ENCODE measurements at regions not wholly inside any gene's neighbourhood (a gene's known extent, or its start where the extent isn't known, plus 50 kb on each side); places are given as distances from the start of the nearest gene placed in this dataset.
"Not testable (repeated sequence)": the region's sequence is repeated elsewhere in the genome, so short reads cannot be mapped to it uniquely, and the experiment has no call there.

DNA sequence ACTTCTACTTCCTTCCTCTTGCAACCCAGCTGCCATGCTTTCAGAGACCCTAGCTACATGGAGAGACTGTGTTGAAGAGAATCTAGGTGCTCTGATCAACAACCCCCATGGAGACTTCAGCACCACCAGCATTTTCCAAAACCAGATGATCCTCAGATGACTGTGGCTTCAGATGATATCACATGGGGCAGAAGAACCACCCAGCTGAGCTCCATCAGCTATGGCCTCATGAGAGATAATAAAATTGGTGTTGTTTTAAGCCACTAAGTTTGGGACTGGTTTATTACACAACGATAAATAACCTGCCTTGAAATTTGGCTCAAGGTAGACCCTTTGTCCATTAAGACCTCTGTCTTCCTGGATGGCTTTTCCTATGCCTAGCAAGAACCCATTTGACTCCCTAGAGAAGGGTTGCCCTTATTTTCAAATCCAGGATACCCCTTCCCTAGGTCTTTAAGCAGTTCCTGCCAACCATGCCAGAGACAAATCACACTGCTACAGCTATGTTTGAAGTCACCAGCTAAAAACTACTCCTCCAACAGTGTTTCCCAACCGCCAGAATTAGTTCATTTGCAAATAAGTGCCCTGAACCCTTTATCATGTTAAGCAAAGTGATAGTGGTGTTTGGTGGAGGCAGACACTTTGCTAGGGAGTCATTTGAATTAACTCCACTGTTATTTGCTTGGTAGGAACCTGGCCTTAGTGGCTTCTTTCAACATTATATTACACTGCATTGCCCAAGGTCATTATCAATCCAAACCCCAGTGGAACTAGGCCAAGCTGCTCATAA is 136.9 kb upstream of the PALS2 start:
- DNase-seq (ENCODE audit: low read depth) = no peak

DNA sequence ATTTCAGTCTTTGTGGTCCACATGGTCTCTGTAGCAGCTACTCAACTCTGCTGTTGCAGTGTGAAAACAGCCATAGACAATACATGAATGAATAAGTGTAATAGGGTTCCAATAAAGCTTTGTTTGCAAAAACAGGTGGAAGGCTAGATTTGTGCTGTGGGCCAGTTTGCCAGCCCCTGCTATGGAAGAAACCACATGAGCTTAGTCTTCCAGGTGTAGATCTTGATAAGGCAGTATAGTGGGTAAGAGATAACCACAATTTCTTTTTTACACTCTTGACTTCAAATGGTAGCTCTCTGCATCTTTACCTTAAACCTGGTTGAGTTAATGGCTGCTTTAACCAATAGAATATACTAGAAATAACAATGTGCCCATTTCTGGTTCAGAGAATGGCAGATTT is 135.0 kb upstream of the PALS2 start:
- DNase-seq (ENCODE audit: low read depth) = no peak

DNA sequence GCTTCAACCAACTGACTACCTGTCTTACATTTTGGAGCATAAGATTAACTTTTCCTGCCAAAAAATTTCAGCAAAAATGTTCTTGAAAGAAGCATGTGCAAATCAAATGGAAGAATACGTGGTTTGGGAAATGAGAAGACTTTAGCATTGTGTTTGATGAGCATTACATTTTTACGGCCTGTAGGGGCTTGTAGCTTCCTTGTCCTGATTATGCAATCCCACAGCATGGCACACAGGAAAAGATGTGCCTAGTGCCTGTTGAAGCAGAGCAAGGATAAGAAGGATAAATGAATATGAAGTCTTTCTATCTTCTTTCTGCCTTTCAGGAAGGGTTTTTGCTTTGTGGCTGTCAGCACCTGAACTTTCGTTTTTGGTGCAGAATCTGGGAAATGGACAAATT is 134.1 kb upstream of the PALS2 start:
- DNase-seq (ENCODE audit: low read depth) = not testable (repeated sequence)

DNA sequence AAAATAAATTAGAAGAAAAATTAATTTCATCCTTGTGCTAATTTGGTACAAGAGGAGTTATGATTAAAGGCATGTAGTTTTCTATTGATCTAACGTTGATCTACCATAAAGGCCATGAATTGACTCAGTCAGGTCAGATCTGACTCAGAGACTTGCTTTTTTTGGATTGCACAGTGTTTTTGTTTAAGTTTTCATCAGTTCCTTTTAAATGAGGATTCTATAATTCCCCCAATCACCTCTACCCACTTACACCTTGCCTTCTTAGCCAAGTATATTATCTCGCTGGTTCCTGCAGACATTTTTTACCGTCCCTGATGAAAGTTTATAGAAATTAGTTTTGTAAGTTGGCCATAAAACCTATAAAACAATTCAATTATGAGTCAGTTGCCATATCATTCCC is 132.4 kb upstream of the PALS2 start:
- DNase-seq (ENCODE audit: low read depth) = no peak

DNA sequence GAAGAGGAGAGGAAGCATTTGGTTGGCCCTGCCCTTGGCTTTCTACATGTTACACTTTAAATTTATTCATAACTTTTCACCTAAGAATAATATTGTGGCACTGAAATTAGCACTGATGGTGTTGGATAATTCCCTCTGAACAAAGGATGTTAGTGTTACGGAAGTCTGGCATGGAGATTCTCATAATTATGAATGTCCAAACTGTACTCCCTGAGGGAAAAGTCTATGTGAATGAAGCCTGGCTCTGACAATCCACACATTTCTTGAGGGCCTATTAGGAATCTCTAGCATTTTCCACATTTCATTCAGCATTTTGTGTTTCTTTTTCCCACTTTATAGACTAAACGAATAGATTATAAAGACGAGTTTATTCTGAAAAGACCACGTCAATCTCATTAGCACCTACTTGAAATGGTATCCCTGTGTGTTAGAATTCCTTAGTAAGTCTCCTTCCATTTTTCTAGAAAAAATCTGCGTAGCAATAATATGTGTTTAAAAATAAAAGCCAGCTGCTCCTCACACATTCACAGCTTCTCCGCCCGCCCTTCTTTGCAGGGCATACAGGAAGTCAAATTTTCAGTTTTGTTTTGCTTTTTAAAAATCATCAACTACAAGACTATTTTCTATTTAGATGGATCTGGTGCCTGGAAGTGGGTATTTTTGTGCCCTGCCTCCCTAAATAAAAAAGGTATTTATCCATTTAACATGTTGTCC is 131.8 kb upstream of the PALS2 start:
- no peak for DNase-seq (ENCODE audit: low read depth)

DNA sequence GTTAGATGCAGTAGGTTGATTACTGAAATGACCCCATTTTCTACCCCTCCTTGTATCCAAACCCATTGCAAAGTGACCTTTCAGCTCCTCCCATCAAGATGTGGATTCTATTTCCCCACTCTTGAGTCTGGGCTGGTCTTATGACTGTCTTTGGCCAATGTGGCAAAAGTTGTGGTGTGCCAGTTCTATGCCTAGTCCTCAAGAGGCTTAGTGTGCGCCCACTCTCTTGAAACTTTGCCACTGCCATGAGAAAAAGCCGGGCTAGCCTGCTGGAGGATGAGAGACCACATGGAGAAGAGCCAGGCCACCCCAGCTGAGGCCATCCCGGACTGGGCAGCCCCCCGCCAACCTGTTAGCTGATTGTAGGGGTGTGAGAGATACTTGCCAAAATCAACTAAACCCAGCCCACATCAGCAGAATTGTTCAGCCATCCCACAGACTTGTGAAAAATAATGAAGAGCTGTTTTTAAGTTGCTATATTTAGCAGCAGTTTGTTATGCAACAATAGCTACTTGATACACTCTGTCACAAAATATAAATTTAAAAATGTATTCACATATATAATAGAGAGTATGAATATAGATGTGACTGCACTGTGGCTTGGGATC is 131.0 kb upstream of the PALS2 start:
- no peak for DNase-seq (ENCODE audit: low read depth)

DNA sequence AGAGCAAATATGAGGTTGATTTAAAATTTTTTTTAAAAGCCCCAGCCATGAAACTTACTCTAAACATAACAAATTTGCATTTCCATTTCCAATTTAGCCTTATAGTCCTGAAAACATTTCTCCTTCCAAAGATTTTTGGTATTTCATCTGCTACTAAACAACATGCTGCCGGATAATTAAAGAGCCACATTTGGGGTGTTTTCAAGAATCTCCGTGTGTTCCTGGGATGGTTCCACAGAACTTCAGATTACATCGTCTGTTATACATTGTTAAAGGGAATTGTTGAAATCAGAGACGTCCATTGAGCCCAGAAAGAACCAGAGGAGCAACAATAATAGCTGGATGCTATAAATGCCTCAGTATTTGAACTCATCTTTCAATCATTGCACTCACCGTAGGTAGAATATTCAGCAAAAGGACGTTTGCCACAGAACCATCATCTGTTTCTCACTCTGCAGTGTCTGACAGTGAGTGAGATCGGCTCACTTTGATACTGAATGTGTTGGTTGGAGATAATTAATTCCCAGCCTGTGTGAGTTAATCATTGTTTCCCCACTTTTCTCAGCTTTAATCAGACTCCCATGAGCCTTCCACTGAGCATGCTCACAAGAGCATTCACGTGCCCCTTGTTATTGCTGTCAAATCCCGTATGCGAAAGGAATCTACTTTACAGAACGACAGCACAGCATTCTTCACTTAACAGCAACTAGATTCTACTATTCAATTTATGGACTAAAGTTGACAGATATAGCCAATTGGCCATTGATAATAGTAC is 128.4 kb upstream of the PALS2 start:
- no peak for DNase-seq (ENCODE audit: low read depth)

DNA sequence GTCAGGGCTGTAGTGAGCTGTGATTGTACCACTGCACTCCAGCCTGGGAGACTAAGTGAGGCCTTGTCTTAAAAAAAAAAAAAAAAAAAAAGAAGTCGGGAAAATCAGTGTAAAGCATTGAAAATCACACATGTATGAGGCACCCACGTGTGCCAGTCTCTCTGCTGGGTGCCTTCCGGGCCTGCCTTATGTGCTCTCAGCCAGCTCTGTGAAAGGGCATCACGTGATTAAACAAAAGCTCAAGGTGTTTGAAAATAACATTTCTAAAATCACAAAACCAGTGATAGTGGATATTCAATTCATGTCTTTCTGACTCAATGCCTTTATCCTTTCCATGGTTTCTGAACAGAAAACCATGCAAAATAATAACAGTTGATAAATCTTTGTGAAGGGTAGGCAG is 125.2 kb upstream of the PALS2 start:
- no peak for DNase-seq (ENCODE audit: low read depth)

DNA sequence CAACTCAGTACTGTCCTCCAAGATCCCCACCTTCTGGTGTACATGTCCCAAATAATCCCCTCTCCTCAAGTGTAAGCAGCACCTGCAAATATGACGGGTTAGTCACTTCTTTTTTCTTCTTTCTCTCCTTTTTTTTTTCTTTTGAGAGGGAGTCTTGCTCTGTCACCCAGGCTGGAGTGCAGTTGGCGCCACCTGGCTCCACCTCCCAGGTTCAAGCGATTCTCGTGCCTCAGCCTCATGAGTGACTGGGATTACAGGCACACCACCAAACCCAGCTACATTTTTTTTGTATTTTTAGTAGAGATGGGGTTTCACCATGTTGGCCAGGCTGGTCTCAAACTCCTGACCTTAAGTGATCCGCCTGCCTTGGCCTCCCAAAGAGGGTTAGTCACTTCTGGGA is 123.8 kb upstream of the PALS2 start:
- not testable (repeated sequence) for DNase-seq (ENCODE audit: low read depth)

DNA sequence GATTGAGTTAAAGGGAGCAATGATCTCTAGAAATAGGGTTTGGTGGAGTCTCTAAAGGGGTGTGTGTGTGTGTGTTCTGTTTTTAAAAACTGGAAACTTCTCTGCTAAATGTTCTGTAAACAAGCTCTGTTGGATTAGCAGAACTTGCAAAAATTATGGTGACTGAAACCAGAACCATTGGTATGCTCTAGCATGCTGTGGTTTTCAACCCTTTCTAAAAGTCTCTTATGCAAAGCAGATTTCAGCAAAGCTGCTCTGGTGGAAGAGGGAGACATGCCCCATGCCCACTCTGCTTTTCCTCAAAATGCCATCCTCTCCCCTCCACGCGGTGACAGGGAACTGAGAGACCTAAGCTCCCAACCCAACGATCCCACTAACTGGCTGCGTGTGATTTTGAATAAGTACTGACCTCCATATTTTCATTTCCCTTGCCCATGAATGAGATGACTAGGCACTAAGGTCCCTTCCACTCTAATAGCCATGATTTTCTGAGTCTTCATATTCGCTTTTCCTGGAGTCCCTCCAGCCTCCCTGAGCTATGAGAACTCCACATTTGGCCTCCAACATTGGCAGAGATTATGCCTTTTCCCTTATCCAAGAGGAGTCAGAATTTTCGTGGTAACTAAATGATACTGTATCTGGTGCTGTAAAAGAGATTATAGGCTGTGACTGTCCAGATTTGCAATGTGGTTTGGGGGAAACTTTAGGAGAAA is 117.3 kb upstream of the PALS2 start:
- DNase-seq (ENCODE audit: low read depth) = no peak

DNA sequence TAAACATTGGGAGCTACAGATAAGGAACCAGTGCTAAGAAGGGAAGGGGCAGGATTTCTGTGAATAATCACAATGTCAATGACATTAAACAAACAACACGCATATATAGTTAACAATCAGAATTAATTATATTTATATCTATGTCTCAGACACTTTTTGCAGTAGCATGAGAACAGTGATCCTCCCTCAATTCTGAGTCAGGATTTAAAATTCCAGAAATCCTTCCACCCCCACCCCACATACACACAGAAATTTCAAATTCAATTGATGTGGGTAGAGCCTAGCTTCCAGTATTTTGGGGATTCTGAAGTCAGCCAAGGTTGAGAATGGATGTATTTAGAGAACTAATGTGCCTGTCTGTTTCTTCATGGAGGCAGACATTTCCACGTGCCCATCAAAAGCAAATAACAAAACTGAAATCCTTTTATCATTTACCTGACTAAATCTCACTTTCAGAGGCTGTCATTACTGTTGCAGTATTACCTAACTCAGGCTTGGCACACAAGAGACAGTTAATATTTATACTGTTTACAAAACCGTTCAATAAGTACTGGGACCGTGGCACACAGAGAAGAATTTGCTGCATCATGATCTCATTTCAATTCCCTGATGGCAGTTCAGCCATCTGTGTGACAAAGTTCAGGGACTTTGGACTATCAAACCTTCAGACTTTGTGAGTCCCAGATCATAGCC is 116.6 kb upstream of the PALS2 start:
- DNase-seq (ENCODE audit: low read depth) = no peak

DNA sequence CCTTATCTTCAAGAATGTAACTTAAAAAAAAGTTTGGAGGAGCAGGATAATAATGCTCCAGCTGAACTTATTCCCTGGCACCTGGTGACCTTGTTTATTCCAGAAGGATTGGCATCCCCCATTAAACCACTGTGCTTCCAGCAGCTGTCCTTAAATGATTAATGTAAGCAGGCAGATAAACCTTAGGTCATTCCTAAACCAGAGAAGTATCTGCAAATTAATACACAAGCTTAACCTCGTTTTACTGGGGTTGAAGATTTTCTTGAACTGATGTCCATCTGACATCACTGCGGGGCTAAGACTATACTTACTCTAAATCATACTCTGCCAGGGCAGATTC is 116.1 kb upstream of the PALS2 start:
- no peak for DNase-seq (ENCODE audit: low read depth)

DNA sequence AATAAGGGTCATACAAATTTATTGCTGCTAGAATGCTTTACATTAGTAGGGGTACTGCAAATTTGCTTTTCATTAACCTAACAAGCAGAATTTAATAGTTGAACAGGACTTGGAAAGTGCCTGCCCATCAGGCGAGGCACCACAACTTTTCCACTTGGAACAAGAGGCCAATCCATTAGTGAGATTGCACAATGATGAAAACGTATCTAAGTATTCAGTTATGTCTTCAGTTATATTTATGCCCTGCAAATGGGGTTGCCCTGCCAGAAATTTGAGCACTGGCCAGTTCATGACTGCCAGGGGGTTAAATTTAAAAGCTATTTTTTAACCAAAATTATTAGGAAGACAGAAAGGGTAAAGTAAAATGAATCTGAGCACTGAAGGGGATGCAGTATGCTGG is 111.1 kb upstream of the PALS2 start:
- no peak for DNase-seq (ENCODE audit: low read depth)

DNA sequence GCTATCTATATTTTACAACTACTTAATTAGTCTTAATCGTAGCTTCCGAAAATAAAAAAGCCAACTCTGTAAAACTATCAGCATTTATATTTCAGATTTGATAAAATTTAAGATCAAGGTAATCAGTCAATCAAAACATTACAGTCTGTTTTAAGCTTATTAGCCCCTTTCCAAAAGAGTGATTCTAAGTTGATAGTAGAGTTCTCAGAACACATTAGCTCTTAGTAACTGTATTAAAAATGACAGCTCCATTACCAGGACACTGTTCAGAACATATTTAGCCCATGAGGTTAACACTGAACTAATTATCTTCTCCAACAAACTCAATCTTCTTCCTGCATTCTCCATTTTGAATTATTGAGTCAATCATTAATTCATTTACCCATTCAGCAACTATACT is 110.3 kb upstream of the PALS2 start:
- no peak for DNase-seq (ENCODE audit: low read depth)

DNA sequence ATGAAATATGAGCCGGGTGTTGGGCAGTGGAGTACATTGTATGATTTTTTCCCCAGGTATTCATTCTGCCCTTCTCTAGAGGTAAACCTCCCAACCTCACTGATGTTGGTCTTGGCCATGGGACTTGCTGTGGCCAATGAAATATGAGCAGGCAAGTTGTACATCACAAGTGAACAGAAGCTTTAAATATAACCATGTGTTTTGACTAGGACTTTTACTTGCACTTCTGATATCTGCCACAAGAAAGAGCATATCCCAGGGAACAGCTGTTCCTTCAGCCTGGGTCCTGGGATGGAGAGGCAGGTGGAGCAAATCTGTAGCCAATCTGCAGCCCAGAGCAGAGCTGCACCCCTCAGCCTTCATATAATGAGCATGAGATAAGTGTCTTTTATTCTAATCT is 109.8 kb upstream of the PALS2 start:
- no peak for DNase-seq (ENCODE audit: low read depth)

DNA sequence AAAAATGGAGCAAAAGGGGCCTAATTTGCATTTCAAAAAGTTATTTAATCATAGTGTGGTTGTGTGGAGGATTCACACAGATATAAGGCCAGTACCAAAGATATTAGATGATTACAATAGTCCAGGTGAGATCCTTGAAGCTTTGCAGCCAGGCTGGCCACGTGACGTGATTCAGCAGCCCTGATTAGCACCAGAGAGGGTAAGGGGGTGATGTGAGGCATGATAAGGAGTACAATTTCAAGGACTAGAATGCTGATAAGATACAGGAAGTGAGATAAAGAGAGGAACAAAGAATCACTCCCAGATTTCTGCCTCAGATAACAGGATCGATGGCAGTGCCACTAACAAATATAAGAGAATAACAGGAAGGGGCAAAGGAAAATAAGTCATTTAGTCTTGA is 108.4 kb upstream of the PALS2 start:
- DNase-seq (ENCODE audit: low read depth) = no peak

DNA sequence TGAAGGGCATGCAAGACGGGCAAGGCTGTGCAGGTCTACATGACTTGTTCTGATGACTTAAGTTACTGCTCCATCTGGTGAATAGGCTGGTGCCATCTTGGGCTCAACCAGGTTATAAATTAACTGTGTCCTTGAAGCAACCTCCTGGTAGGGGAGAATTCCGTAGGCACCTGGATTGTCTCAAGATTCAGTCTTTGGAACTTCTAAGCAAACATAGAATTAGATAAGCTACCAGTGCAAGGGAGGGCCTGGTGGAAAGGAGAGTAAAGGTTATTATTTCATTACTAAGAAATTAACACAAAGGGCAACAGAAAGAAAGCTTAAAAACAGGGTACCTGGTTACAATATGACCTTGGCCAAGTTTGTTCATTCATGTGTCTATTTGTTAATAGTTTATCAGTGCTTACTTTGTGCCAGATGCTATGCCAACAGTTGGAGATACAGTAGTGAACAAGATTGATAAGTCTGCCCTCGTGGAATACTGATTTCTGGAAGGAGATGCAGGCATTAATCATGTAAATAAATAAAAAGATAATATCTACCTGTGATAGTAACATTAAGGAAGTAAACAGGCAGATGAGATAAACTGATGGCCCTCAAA is 107.0 kb upstream of the PALS2 start:
- DNase-seq (ENCODE audit: low read depth) = no peak

DNA sequence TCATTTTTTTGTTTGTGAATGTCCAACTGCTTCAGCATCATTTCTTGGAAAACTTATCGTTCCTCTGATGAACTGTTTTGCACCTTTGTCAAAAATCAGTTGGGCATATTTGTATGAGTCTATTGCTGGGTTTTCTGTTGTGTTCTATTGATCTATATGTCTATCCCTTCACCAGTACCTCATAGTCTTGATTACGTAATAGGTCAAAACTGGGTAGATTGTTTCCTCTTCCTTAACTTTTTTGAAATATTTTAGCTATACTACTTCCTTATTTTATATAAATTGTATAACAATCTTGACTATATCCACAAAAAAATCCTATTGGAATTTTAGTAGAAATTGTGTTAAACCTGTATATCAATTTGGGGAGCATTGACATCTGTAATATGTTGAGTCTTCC is 104.1 kb upstream of the PALS2 start:
- DNase-seq (ENCODE audit: low read depth) = no peak

DNA sequence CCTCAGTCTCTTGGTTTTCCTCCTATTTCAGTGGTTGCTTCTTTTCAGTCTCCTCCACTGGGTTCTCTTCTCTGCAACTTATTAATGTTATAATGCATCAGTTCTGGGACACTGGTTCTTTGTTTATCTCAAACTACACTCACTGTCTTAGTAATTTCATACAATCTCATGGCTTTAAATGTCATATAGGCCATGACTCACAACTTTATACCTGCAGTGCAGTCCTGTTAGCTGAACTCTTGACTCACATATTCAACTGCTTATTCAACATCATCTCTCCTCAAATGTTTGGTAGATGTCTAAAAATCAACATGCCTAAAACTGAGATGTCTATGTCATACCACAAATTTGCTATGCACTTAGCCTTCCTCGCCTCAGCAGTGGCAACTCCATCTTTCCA is 101.2 kb upstream of the PALS2 start:
- no peak for DNase-seq (ENCODE audit: low read depth)

DNA sequence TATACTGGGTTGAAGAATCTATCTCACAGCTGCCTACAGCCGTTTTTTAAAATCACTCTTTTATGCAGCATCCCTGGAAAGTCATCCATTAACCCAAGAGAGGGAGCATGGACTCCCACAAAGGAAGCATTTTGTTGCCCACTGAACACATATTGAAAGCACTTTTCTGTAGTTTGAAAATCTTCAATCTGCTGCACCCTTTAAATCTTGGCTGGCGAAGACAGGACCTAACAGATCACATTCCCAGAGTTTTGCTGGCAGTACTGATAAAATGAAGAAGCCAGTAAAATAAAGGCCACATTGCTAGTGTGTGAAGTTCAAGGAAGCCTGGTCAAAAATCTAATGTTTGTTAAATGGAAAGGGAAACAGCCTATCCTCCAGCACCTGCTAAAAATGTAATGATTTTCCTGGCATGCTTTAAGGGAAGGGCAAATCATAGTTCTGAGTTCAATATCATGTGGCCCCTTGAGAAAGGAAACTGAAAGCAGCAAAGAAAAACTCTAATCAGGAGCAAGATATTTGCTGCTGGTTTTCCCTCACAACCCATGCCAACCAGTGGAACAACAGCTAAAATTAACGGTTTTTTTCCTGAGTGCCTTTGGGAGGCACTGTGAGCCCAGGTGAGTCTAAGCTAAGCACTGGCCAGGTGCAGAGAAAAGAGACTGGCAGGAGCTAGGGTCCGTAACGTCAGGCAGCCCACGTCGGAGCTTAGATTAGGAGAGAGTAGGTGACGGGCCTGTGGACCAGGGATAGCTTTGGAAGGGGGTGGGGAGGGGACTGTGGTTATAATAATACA is 97.9 kb upstream of the PALS2 start:
- no peak for DNase-seq (ENCODE audit: low read depth)

Data from stimulated activated CD4-positive, alpha-beta T cell treated with anti-CD3 and anti-CD28 coated beads, Interleukin-2, amount 100 ng/mL, for 4 hours (primary cell).